ENCODE measurements at regions not wholly inside any gene's neighbourhood (a gene's known extent, or its start where the extent isn't known, plus 50 kb on each side); places are given as distances from the start of the nearest gene placed in this dataset.

DNA sequence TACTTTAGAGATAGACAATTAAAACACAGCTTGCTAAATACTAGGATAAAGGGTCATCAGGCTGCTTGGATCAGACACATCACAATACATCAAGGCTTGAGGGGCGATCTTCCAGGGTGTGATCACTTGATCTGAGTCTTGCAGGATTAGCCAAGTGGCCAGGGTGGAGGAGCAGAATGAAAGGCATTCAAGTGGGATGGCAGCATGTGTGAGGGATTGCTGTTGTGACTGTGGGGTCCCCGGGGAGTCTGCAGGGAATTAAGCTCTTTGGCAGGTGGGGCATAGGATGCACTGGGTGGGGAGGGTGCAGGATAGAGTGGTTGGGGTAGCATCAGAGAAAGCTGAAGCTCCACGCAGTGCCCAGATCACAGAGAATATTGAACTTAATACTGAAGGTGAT lies 58.0 kb upstream of the TMEM163 start:
- TF ChIP-seq, protein P1, sequence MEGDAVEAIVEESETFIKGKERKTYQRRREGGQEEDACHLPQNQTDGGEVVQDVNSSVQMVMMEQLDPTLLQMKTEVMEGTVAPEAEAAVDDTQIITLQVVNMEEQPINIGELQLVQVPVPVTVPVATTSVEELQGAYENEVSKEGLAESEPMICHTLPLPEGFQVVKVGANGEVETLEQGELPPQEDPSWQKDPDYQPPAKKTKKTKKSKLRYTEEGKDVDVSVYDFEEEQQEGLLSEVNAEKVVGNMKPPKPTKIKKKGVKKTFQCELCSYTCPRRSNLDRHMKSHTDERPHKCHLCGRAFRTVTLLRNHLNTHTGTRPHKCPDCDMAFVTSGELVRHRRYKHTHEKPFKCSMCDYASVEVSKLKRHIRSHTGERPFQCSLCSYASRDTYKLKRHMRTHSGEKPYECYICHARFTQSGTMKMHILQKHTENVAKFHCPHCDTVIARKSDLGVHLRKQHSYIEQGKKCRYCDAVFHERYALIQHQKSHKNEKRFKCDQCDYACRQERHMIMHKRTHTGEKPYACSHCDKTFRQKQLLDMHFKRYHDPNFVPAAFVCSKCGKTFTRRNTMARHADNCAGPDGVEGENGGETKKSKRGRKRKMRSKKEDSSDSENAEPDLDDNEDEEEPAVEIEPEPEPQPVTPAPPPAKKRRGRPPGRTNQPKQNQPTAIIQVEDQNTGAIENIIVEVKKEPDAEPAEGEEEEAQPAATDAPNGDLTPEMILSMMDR (conservative IDR thresholded peaks at IDR 0.05; ENCODE audit: low read depth, low read length) = no peak
- TF ChIP-seq EZH2 (IDR thresholded peaks at IDR 0.05; ENCODE audit: low read length, unreplicated experiment) (no peak), EZH2phosphoT487 (IDR thresholded peaks at IDR 0.05; ENCODE audit: borderline replicate concordance, low read length) (no peak)

All from PC-3 (cell line).